SK-MEL-5 (cell line): ENCODE measurements at regions not wholly inside any gene's neighbourhood (a gene's known extent, or its start where the extent isn't known, plus 50 kb on each side); places are given as distances from the start of the nearest gene placed in this dataset.

ENCODE experiments used
- DNase-seq: peaks from one replicate; pipeline ENCODE4 v3.0.0-alpha.2; 2016; ENCODE audit warnings: low read depth, low spot score
- in situ Hi-C: cut with HindIII; loops from 2 replicates; pipeline ENCODE4 v1.10.0; 2016; ENCODE audit warnings: low sequenced_read_pairs, high pct_unique_total_duplicates, low pct_unique_long_range_greater_than_20kb

DNA sequence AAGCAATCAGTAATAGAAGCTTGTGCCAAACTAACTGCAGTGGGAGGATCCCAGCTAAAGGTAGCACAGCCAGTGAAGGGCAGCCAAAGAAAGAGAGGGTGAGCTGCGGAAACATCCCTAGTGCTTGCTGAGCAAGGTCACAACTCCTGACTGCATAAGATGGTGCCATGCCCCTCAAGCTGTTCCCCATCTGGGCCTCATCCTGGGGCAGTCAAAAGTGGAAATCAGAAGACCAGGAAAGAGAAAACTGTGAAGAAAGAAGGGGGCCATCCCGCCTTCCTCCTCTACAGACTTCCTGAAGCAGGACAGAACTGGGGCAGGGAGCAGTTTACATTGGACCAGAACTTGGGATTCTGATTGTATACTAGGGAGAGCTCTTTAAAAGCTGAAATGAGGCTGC lies 159.2 kb downstream of the TNFSF13B start:
- in situ Hi-C loops = no loop called here
- no peak for DNase-seq

- in situ Hi-C loops = no loop called here
- no peak for DNase-seq
These were observed 164.6 kb downstream of the TNFSF13B start for GRCh38 chr13:108433976-108434755.

- in situ Hi-C loops = no loop called here
- no peak for DNase-seq
These were observed 166.1 kb downstream of the TNFSF13B start for GRCh38 chr13:108435393-108436149.

DNA sequence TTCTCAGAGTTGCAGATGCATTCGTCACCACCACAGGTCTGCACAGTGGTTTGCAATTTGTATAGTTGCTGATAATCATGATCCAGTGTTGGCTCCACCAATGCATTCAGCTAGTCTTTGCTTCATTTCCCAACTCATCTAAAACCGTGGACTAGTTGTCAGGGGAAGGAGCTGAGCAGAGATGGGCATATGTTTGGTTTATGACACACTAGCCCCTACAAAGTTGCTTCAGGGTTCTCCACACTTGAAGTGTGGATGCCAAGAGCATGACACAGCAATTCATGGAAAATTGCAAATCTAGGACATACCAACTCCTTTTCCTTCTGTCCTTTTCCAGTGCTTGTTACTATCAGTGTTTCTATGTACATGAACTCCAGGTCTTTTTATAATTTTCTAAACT lies 168.0 kb downstream of the TNFSF13B start:
- in situ Hi-C loops = no loop called here
- no peak for DNase-seq

- in situ Hi-C loops = no loop called here
- DNase-seq = no peak
These were observed 170.0 kb downstream of the TNFSF13B start for GRCh38 chr13:108439556-108439955.

- in situ Hi-C loops = no loop called here
- DNase-seq = no peak
These were observed 174.9 kb downstream of the TNFSF13B start for GRCh38 chr13:108444448-108444847.

DNA sequence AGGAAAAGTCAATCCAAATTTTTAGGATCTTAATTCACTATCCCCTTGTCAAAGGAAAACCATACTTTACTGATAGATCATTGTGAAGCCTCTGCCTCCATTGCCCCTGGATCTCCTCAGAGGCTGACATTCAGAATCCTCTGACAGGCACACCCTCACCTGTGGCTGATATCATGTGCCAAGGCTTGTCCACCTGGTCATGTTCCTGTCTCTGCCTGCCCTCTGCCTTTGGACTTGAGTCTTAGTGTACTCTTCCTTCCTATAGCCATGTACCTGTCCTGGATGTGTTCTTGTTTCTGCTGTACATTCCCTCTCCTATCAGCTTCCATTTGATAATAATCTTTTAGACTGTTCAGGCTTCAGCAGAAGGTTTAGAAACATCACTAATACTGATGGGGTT lies 179.4 kb downstream of the TNFSF13B start:
- in situ Hi-C loops = no loop called here
- DNase-seq = no peak

GRCh38 chr13:108451121-108451520 lies 178.3 kb upstream of the MYO16 start:
- no peak for DNase-seq
- in situ Hi-C loops = no loop called here

GRCh38 chr13:108455320-108455719 lies 174.1 kb upstream of the MYO16 start:
- in situ Hi-C loops = no loop called here
- DNase-seq = no peak

GRCh38 chr13:108460043-108460442 lies 169.4 kb upstream of the MYO16 start:
- no peak for DNase-seq
- in situ Hi-C loops = no loop called here

DNA sequence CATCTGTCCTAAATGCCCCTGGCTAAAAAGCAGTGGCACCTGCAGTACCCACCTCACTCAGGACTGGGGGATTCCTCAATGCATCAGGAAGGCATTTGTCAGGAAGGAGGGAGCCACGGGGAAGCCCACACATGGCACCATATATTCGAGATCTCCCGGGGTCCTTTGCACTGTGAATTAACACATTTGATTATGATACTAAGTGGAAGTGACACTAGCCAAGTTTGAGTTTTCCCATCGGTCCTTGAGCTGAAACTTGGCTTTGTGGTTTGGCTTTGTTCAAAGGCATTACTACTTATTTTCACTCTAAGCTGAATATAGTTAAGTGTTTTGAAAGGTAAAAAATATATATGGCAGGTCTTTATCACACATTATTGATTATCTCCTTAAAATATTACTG lies 168.7 kb upstream of the MYO16 start:
- DNase-seq = no peak
- in situ Hi-C loops = no loop called here

- in situ Hi-C loops = no loop called here
- peak; percentile 23 for DNase-seq
These were observed 166.1 kb upstream of the MYO16 start for GRCh38 chr13:108463340-108463739.

GRCh38 chr13:108470921-108471320 lies 158.5 kb upstream of the MYO16 start:
- DNase-seq = no peak
- in situ Hi-C loops = no loop called here

DNA sequence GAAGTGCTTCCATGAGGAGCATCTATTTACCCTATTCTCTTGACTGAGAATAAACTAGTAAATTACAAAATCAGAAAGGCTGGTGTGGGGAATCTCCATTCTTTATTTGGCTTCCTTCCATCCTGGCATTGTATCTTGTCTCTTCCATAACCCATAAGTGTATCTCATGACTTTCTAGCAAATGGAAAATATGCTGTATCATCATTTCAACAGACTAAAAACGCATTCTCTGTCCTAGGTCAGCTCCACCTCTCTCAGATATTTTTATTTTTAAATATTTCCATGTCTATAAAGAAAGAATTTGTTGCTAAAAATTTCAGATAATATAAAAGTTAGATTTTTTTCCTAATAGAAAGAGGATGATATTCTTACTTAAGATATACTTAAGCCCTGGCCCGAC lies 154.2 kb upstream of the MYO16 start:
- in situ Hi-C loops = no loop called here

GRCh38 chr13:108477376-108477775 lies 152.0 kb upstream of the MYO16 start:
- DNase-seq = no peak

More for the DNA sequence above, 154.2 kb upstream of the MYO16 start:
- no peak for DNase-seq

DNA sequence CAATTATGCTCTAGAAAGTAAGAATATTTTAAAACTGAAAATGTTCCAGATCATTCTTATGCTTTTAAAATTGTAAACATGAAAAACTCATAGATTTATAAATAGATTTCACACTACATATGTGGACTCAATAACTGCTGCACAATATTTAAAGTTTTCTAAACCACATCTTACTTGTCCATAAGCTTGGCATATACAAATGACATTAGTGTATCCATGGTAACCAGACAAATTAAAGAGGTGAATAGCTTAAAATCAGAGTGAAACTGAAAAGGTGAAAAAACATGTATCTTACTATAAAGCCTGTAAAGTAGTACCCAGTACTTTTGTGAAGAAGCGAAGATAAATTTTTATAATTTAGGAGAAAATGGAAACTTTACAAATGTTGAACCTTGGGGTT lies 151.2 kb upstream of the MYO16 start:
- DNase-seq = no peak
- in situ Hi-C loops = no loop called here

More at GRCh38 chr13:108477376-108477775, 152.0 kb upstream of the MYO16 start:
- in situ Hi-C loops = no loop called here

DNA sequence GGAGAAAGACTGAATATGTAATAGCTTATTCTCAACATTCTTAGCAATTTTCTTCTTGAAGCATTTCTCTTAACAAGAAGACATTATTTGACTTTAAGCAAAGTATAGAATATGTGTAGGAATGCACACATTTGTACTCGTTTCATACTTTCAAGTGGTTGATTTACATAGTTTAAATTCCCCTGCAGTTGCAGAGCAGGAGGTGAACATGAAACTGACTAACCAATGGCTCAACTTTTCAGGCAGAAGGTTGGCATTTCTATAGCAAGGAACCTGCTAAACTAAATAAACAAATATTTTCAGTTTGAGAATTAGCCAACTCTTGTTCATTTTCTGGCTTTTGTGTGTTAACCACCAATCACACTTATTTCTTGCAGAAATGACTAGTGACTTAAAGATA lies 145.4 kb upstream of the MYO16 start:
- in situ Hi-C loops = no loop called here
- DNase-seq = no peak

DNA sequence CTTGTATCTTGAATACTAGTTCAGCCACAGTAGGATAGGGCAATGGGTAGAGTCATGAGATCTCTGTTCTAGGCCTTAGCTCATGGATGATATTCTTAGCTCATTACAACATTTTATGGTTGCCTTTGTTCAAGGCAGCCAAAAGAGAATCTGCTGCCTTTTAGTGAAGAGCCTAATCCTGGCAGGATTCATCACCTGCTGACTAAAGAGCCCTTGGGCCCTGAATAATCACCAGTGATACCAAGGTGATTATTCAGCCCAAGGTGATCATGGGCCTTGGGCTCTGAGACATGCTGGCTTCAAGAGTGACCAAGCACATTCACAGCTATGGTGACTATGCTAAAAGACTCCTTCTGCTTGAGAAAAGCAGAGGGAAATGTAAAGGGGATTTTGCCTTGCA lies 143.3 kb upstream of the MYO16 start:
- DNase-seq = no peak
- in situ Hi-C loops = no loop called here

DNA sequence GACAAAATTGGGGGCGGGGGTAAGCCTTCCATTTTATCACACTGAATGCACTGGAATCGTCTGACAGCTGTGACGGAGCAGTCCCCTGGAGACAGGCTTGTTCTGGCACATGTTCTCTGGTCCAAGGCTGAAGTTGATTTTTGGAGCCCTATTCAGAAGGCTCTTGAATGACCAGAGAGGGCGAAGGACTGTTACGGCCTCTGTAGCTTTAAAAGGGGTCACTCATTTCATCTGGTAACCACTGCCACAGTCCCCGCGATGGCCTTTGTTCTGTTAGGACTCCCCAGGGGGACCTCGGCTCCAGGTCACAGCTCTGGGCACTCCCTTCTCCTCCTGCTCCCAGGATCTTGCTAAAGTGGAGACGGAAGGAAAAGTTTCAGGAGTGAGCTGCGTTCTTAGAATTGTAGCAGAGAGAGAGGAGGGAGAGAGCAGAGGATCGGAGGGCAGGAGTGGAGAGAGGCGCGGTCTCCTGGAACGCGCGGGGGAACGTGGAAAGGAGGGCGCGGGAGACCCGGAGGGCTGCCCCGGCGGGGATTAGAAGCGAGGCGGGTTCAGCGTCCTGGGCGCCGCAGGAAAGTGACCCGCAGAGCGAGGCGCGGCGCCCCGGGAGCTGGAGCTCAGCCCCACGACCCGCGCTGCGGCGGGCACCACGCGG lies 134.3 kb upstream of the MYO16 start:
- in situ Hi-C loops = no loop called here

More for the DNA sequence above, 134.3 kb upstream of the MYO16 start:
- no peak for DNase-seq
